Muscle of leg (tissue), 3 donors: ENCODE measurements at regions not wholly inside any gene's neighbourhood (a gene's known extent, or its start where the extent isn't known, plus 50 kb on each side); places are given as distances from the start of the nearest gene placed in this dataset.
A peak's percentile ranks its signal among the peaks of the same experiment; 100 is the strongest.
"Not testable (repeated sequence)": the region's sequence is repeated elsewhere in the genome, so short reads cannot be mapped to it uniquely, and the experiment has no call there.

Experiments
- DNase-seq: peaks from one replicate; pipeline ENCODE4 v3.0.0; 2013
- H3K27ac ChIP-seq: one replicate; pipeline ENCODE4 v1.5.1; 2013; ENCODE audit warnings: mild to moderate bottlenecking, low read length, control low read depth
- H3K27me3 ChIP-seq: one replicate; pipeline ENCODE4 v1.6.1; 2013; ENCODE audit warnings: low read length; ENCODE audit not compliant: control insufficient read depth, insufficient read depth
- H3K36me3 ChIP-seq: one replicate; pipeline ENCODE4 v1.6.1; 2013; ENCODE audit warnings: low read length; ENCODE audit not compliant: control insufficient read depth, insufficient read depth
- H3K4me1 ChIP-seq: one replicate; pipeline ENCODE4 v1.6.1; 2013; ENCODE audit warnings: low read length; ENCODE audit not compliant: control insufficient read depth, insufficient read depth
- H3K4me3 ChIP-seq: one replicate; pipeline ENCODE4 v1.5.1; 2013; ENCODE audit warnings: low read length, control low read depth
- H3K9me3 ChIP-seq: replicated peaks from 2 replicates; pipeline ENCODE4 v1.6.1; 2013; ENCODE audit warnings: low read depth, low read length; ENCODE audit not compliant: control insufficient read depth
- WGBS: methylation state at CpG from one replicate; pipeline ENCODE4 v1.1.5; 2013; ENCODE audit warnings: missing lambda C conversion rate; ENCODE audit not compliant: insufficient coverage; 5-methylcytosine and 5-hydroxymethylcytosine counted together

- no peak overlapping the region for H3K27ac ChIP-seq
- no peaks in the 10 kb centered on the region for H3K27me3 ChIP-seq
- WGBS = no CpG with 5 or more reads among the region's 4 CpGs
- H3K4me3 ChIP-seq = no peak overlapping the region
- H3K4me1 ChIP-seq = no peaks in the 10 kb centered on the region
- peaks cover 1% of the 10 kb centered on the region for H3K9me3 ChIP-seq
- no peak for DNase-seq
- H3K36me3 ChIP-seq = no peaks in the 10 kb centered on the region
Measured at GRCh38 chr18:56490942-56491341, 147.4 kb downstream of the TXNL1 start.

- DNase-seq = peak; percentile 38
- 78% methylated on average over 5 of the region's 5 CpGs for WGBS
- no peaks in the 10 kb centered on the region for H3K27me3 ChIP-seq
Measured at GRCh38 chr18:56489893-56490292, 148.5 kb downstream of the TXNL1 start.

DNA sequence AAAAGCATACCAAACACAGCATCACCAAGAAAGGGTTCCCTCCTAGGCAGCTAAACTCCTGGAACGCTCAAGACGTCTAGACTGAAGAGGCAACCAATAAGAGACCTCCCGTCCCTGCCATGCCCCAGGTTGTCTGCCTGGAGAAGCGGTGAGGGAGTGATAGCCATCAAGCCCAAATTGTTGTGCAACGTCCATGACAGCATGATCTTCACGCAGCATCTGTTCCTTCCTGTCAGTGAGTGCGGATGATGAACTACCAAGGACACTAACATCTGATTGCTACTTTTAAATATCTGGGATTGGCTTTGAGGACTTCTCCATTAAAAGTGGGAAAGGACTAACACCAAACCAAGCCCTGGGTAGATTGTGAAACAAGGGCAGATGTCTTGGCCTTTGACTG is 149.7 kb downstream of the TXNL1 start:
- Histone ChIP-seq H3K4me1 (no peaks in the 10 kb centered on the region), H3K36me3 (no peaks in the 10 kb centered on the region), H3K27ac (no peak overlapping the region), H3K27me3 (no peaks in the 10 kb centered on the region), H3K4me3 (no peak overlapping the region), H3K9me3 (no peaks in the 10 kb centered on the region)
- WGBS = 88% methylated on average over 4 of the region's 7 CpGs
- no peak for DNase-seq

More at GRCh38 chr18:56489893-56490292, 148.5 kb downstream of the TXNL1 start:
- no peak overlapping the region for H3K4me3 ChIP-seq
- H3K4me1 ChIP-seq = no peaks in the 10 kb centered on the region
- no peaks in the 10 kb centered on the region for H3K36me3 ChIP-seq
- no peaks in the 10 kb centered on the region for H3K9me3 ChIP-seq
- H3K27ac ChIP-seq = no peak overlapping the region

DNA sequence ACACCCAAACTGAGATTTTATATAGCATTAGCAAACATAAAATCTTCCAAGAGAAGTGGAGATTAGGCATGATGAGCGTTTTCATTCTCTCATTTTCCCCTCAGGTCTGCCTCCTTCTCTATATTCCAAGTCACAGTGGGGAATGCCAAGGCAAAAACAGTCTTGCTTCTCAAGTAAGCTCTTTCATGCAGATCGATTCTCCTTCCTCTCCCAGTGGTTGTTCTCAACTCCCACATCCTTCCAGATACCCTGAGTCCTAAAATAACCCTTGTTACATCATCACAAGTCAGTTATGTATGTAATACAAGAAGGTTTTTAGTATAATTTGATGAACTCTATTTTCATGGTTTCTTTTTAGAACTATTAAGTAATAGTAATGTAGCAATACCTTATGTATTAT is 150.6 kb downstream of the TXNL1 start:
- H3K9me3 ChIP-seq = no peaks in the 10 kb centered on the region
- DNase-seq = peak; percentile 65
- H3K36me3 ChIP-seq = no peaks in the 10 kb centered on the region
- H3K4me1 ChIP-seq = no peaks in the 10 kb centered on the region
- H3K27ac ChIP-seq = no peak overlapping the region
- 40% methylated on average over 1 of the region's 2 CpGs for WGBS
- no peak overlapping the region for H3K4me3 ChIP-seq
- H3K27me3 ChIP-seq = no peaks in the 10 kb centered on the region

DNA sequence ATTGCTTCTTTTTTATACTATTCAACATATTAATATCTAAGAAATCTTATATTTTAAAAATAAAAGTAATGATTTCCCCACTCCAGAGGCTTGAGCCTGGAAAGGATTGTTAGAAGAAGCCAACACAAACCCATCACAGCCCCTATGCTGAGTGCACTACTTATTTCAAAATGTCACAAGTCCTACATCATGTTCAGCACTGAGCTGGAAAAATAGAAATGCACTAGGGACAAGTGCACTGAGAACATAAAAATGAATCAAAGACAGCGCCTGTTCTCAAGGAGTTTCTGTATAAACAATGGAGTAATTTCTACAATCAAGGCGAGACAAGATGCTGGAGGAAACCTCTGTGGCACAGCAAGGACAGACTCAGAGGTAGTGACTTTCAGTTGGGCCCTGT is 155.0 kb downstream of the TXNL1 start:
- Histone ChIP-seq H3K4me3 (no peak overlapping the region), H3K27ac (no peak overlapping the region), H3K36me3 (no peaks in the 10 kb centered on the region), H3K4me1 (peaks cover 2% of the 10 kb centered on the region), H3K9me3 (no peaks in the 10 kb centered on the region), H3K27me3 (no peaks in the 10 kb centered on the region)
- no peak for DNase-seq
- WGBS = 58% methylated on average over 2 of the region's 2 CpGs

DNA sequence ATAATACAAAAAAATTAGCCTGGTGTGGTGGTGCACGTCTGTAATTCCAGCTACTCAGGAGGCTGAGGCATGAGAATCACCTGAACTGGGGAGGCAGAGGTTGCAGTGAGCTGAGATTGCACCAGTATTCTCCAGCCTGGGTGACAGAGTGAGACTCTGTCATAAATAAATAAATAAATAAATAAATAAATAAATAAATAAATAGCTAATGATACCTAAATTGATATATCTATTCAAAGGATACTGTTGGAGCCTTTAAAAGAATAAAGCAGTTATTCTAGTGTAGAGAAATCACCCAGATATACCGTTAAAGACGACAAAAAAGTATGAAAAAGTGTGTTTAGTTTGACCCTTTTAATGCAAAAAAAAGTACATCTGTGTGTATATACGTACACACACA is 155.6 kb downstream of the TXNL1 start:
- DNase-seq, H3K27ac ChIP-seq, H3K27me3 ChIP-seq, H3K4me1 ChIP-seq, H3K4me3 ChIP-seq, H3K9me3 ChIP-seq, H3K36me3 ChIP-seq: not testable (repeated sequence)
- WGBS = 60% methylated on average over 1 of the region's 4 CpGs

GRCh38 chr18:56481751-56482150 is 156.6 kb downstream of the TXNL1 start:
- Histone ChIP-seq H3K27me3 (no peaks in the 10 kb centered on the region), H3K9me3 (no peaks in the 10 kb centered on the region), H3K36me3 (no peaks in the 10 kb centered on the region), H3K4me3 (no peak overlapping the region), H3K27ac (peak overlapping the region; percentile 47), H3K4me1 (peaks cover 2% of the 10 kb centered on the region)
- peak; percentile 86 for DNase-seq
- WGBS = no CpG with 5 or more reads among the region's 1 CpG

- no peak for DNase-seq
- Histone ChIP-seq H3K4me1 (peaks cover 2% of the 10 kb centered on the region), H3K36me3 (no peaks in the 10 kb centered on the region), H3K27ac (no peak overlapping the region), H3K27me3 (no peaks in the 10 kb centered on the region), H3K4me3 (no peak overlapping the region), H3K9me3 (no peaks in the 10 kb centered on the region)
- no CpG with 5 or more reads among the region's 3 CpGs for WGBS
Measured at GRCh38 chr18:56479841-56480240, 158.6 kb downstream of the TXNL1 start.

DNA sequence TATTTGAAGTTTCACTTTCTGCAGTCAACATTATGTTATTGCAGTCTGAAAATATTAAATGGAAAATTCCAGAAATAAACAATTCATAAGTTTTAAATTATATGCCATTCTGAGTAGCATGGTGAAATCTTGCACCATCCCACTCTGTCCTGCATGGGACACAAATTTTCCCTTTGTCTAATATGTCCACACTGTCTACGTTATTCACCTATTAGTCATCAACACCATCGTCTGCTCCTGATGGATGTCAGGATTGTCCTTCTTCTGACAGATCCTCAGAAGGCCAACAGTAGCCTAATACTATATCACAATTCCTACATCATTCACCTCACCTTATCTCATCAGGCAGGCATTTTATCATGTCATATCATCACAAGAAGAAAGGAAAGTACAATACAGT is 163.1 kb downstream of the TXNL1 start:
- DNase-seq = no peak
- Histone ChIP-seq H3K4me3 (no peak overlapping the region), H3K36me3 (no peaks in the 10 kb centered on the region), H3K4me1 (peaks cover 10% of the 10 kb centered on the region), H3K27ac (no peak overlapping the region), H3K9me3 (no peaks in the 10 kb centered on the region), H3K27me3 (no peaks in the 10 kb centered on the region)
- 89% methylated on average over 2 of the region's 2 CpGs for WGBS

- H3K27ac ChIP-seq = no peak overlapping the region
- WGBS = 92% methylated on average over 6 of the region's 8 CpGs
- H3K4me3 ChIP-seq = no peak overlapping the region
- H3K27me3 ChIP-seq = no peaks in the 10 kb centered on the region
- no peaks in the 10 kb centered on the region for H3K36me3 ChIP-seq
- peaks cover 10% of the 10 kb centered on the region for H3K4me1 ChIP-seq
- H3K9me3 ChIP-seq = no peaks in the 10 kb centered on the region
- DNase-seq = no peak
Measured at GRCh38 chr18:56473400-56474024, 164.9 kb downstream of the TXNL1 start.
